Uterus (tissue), 2 donors: ENCODE measurements at regions not wholly inside any gene's neighbourhood (a gene's known extent, or its start where the extent isn't known, plus 50 kb on each side); places are given as distances from the start of the nearest gene placed in this dataset.

ENCODE experiments used
- CTCF ChIP-seq, 4 experiments: fragments of 200-600 bp in 2 of 4; fragments of 450-650 bp in 2 of 4; sonication (generic) in 2 of 4; IDR thresholded peaks; one replicate each; pipeline ENCODE4 v1.5.1; 2016 to 2019; ENCODE audit warnings: antibody characterized with exemption in 4 of 4, mild to moderate bottlenecking in 2 of 4, moderate library complexity in 1 of 4
- POLR2A ChIP-seq, 2 donors: fragments of 450-650 bp; IDR thresholded peaks; one replicate each; pipeline ENCODE4 v1.6.1; 2016; ENCODE audit warnings: antibody characterized with exemption in 2 of 2, mild to moderate bottlenecking in 1 of 2, moderate library complexity in 1 of 2

- TF ChIP-seq CTCF (IDR thresholded peaks at IDR 0.05) (no peak), POLR2A (IDR thresholded peaks at IDR 0.05) (no peak)
Measured at GRCh38 chr5:117144086-117144485, 569.5 kb upstream of the SEMA6A start.
